PFSK-1 (cell line): ENCODE measurements at regions not wholly inside any gene's neighbourhood (a gene's known extent, or its start where the extent isn't known, plus 50 kb on each side); places are given as distances from the start of the nearest gene placed in this dataset.

Experiments
- FOXP2 ChIP-seq: optimal IDR thresholded peaks from 2 replicates; pipeline ENCODE3; 2011; ENCODE audit warnings: borderline replicate concordance, control low read depth, inconsistent platforms; ENCODE audit not compliant: insufficient read depth; ENCODE audit errors: extremely low read length, extremely low read depth
- POLR2AphosphoS5 ChIP-seq: IDR thresholded peaks from 2 replicates; pipeline ENCODE4 v1.6.1; 2012; ENCODE audit warnings: low read depth, mild to moderate bottlenecking, control low read depth, low read length, moderate library complexity
- SIN3A ChIP-seq: IDR thresholded peaks from 2 replicates; pipeline ENCODE4 v1.6.1; 2012; ENCODE audit warnings: mild to moderate bottlenecking, low read length, moderate library complexity, borderline replicate concordance; ENCODE audit not compliant: insufficient read depth
- TAF1 ChIP-seq: IDR thresholded peaks from 2 replicates; pipeline ENCODE4 v1.6.1; 2012; ENCODE audit warnings: low read length, control low read depth, borderline replicate concordance; ENCODE audit not compliant: insufficient read depth
- TF ChIP-seq, protein P1 (sequence below), 2 experiments: IDR thresholded peaks; 2 replicates each; pipeline versions ENCODE4 v1.6.1 to v1.8.0; 2011 to 2012; ENCODE audit warnings: low read depth in 2 of 2, low read length in 2 of 2, control low read depth in 1 of 2, inconsistent platforms in 1 of 2, mild to moderate bottlenecking in 1 of 2, moderate library complexity in 1 of 2; ENCODE audit not compliant: insufficient read depth in 1 of 2

DNA sequence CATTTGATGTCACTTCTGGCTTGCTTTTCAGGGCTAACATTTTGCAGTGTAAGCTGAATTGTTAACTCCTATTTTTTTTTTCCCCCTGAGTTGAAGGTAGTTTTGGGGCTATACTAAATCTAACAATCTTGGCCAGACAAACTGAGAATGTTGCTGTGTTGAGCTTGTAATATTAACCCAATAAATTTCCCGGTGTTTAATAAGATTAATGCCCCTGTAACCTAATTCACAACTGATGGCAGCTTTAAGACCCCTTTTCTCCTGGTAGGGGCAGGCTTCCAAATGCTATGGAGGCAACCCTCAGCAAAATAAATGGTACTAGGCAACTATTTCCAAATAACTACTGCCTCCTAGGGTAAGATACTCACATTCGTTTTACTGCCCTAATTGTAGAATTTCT, 549.6 kb upstream of the KIF2B start:
- TF ChIP-seq FOXP2 (no peak), TAF1 (no peak), POLR2AphosphoS5 (no peak), SIN3A (no peak)
- TF ChIP-seq, protein P1, sequence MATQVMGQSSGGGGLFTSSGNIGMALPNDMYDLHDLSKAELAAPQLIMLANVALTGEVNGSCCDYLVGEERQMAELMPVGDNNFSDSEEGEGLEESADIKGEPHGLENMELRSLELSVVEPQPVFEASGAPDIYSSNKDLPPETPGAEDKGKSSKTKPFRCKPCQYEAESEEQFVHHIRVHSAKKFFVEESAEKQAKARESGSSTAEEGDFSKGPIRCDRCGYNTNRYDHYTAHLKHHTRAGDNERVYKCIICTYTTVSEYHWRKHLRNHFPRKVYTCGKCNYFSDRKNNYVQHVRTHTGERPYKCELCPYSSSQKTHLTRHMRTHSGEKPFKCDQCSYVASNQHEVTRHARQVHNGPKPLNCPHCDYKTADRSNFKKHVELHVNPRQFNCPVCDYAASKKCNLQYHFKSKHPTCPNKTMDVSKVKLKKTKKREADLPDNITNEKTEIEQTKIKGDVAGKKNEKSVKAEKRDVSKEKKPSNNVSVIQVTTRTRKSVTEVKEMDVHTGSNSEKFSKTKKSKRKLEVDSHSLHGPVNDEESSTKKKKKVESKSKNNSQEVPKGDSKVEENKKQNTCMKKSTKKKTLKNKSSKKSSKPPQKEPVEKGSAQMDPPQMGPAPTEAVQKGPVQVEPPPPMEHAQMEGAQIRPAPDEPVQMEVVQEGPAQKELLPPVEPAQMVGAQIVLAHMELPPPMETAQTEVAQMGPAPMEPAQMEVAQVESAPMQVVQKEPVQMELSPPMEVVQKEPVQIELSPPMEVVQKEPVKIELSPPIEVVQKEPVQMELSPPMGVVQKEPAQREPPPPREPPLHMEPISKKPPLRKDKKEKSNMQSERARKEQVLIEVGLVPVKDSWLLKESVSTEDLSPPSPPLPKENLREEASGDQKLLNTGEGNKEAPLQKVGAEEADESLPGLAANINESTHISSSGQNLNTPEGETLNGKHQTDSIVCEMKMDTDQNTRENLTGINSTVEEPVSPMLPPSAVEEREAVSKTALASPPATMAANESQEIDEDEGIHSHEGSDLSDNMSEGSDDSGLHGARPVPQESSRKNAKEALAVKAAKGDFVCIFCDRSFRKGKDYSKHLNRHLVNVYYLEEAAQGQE (IDR thresholded peaks at IDR 0.05; ENCODE audit: insufficient read depth in 1 of 2, low read depth in 2 of 2, low read length in 2 of 2), result no peak

GRCh38 chr17:53270936-53271335, 551.8 kb upstream of the KIF2B start:
- TF ChIP-seq, protein P1 (IDR thresholded peaks at IDR 0.05; ENCODE audit: insufficient read depth in 1 of 2, low read depth in 2 of 2, low read length in 2 of 2), result no peak
- TF ChIP-seq TAF1 (no peak), POLR2AphosphoS5 (no peak), FOXP2 (no peak), SIN3A (no peak)

GRCh38 chr17:53264730-53265129, 558.0 kb upstream of the KIF2B start:
- TF ChIP-seq SIN3A (no peak), TAF1 (no peak), POLR2AphosphoS5 (no peak), FOXP2 (no peak)
- TF ChIP-seq, protein P1 (IDR thresholded peaks at IDR 0.05; ENCODE audit: insufficient read depth in 1 of 2, low read depth in 2 of 2, low read length in 2 of 2), result no peak

GRCh38 chr17:53253956-53254597, 568.6 kb upstream of the KIF2B start:
- TF ChIP-seq TAF1 (no peak), FOXP2 (no peak), POLR2AphosphoS5 (no peak), SIN3A (no peak)
- TF ChIP-seq, protein P1 (IDR thresholded peaks at IDR 0.05; ENCODE audit: insufficient read depth in 1 of 2, low read depth in 2 of 2, low read length in 2 of 2), result no peak

DNA sequence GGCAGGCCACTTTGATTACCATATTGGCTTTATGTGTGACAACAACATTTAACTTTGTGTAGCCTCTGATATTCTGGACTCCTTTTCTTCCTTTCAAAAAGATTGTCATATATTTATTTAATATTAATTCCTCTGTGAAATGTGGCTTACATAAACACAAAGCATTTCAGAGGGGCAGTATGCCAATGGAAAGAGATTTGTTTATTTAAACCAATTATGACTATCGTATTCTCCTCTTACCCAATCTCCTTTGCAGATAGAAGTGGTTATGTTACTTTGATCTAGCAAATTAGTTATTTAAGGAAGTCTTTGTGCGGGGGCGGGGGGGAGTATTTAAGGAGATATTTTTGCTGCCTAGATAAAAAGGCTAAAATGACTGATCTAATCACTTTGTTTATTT, 573.7 kb upstream of the KIF2B start:
- TF ChIP-seq FOXP2 (no peak), TAF1 (no peak), POLR2AphosphoS5 (no peak), SIN3A (no peak)
- TF ChIP-seq, protein P1 (IDR thresholded peaks at IDR 0.05; ENCODE audit: insufficient read depth in 1 of 2, low read depth in 2 of 2, low read length in 2 of 2), result no peak
